ENCODE measurements at regions not wholly inside any gene's neighbourhood (a gene's known extent, or its start where the extent isn't known, plus 50 kb on each side); places are given as distances from the start of the nearest gene placed in this dataset.
"Not testable (repeated sequence)": the region's sequence is repeated elsewhere in the genome, so short reads cannot be mapped to it uniquely, and the experiment has no call there.

DNA sequence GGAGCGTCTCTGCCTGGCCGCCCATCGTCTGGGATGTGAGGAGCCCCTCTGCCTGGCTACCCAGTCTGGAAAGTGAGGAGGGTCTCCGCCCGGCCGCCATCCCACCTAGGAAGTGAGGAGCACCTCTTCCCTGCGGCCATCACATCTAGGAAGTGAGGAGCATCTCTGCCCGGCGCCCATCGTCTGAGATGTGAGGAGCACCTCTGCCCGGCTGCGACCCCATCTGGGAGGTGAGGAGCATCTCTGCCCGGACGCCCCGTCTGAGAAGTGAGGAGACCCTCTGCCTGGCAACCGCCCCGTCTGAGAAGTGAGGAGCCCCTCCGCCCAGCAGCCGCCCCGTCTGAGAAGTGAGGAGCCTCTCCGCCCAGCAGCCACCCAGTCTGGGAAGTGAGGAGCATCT is 84.5 kb downstream of the IDS start:
- H3K27me3 Mint-ChIP-seq; H3K27ac Mint-ChIP-seq; H3K4me1 Mint-ChIP-seq; H3K4me3 Mint-ChIP-seq; intact Hi-C loops (cut with micrococcal nuclease); H3K9me3 Mint-ChIP-seq; DNase-seq; H3K36me3 Mint-ChIP-seq (ENCODE audit: low read depth): not testable (repeated sequence)

DNA sequence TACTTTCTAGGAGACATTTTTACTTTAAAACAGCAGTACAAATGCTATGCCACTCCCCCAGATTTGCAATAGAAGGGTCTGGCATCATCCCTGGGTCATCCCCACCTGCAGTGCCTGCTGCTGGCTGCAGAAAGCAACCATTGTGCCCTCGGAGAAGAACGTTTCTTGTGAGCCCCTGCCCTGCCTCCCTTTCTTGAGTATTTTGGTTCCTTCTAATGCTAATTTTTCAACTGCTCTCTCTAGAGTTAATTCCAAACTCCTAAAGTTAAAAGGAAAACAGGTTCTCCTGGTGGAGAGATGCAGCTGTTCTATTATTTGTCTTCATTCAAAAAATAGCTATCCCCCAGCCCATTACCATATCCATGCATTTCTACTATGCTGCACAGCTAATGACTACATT is 107.1 kb downstream of the IDS start:
- Mint-ChIP-seq H3K36me3 (ENCODE audit: low read depth) (no peaks in the 10 kb centered on the region), H3K9me3 (no peaks in the 10 kb centered on the region), H3K27ac (no peak overlapping the region), H3K4me3 (no peak overlapping the region), H3K4me1 (no peaks in the 10 kb centered on the region), H3K27me3 (no peaks in the 10 kb centered on the region)
- DNase-seq: no peak
- intact Hi-C loops (cut with micrococcal nuclease): no loop called here

DNA sequence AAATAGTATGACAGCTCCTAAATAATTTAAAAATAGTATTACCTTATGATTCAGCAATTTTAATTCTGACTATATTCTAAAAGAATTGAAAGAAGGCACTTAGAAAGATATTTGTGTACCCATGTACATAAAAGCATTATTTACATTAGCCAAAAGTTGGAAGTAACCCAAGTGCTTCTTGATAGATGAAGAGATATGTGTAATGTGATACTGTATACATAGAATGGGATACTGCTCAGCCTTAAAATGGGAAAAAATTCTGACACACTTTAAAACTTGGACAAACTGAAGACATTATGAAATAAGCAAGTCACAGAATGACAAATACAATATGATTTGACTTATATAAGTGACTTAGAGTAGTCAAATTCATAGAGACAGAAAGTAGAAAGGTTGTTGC is 112.2 kb downstream of the IDS start:
- no peak overlapping the region for H3K4me3 Mint-ChIP-seq
- intact Hi-C loops (cut with micrococcal nuclease): no loop called here
- H3K27ac Mint-ChIP-seq: no peak overlapping the region
- no peaks in the 10 kb centered on the region for H3K36me3 Mint-ChIP-seq (ENCODE audit: low read depth)
- no peaks in the 10 kb centered on the region for H3K4me1 Mint-ChIP-seq
- H3K9me3 Mint-ChIP-seq: no peaks in the 10 kb centered on the region
- no peaks in the 10 kb centered on the region for H3K27me3 Mint-ChIP-seq
- no peak for DNase-seq

DNA sequence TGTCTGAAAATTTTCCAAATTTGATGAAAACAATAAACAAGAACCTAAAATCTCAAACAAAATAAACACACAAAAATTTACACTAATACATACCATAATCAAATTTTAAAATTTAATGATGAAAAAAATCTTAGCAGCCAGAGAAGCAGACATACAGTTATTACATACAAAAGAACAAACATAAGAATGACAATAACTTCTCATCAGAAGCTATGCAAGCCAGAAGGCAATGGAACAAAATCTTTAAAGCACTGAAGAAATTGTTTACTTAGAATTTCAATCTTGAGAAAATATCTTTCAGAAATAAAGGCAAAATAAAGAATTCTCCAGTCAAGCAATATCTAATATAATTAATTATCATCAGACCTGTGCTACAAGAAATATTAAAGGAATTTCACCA is 121.3 kb downstream of the IDS start:
- H3K27me3 Mint-ChIP-seq: no peaks in the 10 kb centered on the region
- H3K9me3 Mint-ChIP-seq: no peaks in the 10 kb centered on the region
- intact Hi-C loops (cut with micrococcal nuclease): no loop called here
- H3K4me1 Mint-ChIP-seq: no peaks in the 10 kb centered on the region
- no peak for DNase-seq
- H3K4me3 Mint-ChIP-seq: no peak overlapping the region
- H3K36me3 Mint-ChIP-seq (ENCODE audit: low read depth): no peaks in the 10 kb centered on the region
- H3K27ac Mint-ChIP-seq: no peak overlapping the region

DNA sequence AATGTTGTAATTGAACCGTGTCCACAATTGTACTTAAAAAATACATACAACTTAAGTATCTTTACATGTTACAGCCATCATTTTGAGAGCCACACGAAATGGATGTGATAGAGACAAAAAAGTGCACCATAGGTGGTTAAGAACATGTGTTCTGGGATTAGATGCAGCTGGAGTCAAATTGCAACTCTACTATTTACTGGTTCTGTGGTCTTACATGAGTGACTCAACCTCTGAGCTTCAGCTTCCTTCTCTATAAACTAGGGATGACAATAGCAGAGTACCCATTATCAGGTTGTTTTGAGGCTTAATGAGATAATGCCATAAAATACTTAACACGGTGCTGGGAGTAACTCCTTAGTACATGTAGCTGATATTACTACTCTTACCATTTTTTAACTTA is 130.4 kb downstream of the IDS start:
- H3K36me3 Mint-ChIP-seq (ENCODE audit: low read depth): no peaks in the 10 kb centered on the region
- H3K4me3 Mint-ChIP-seq: no peak overlapping the region
- H3K27me3 Mint-ChIP-seq: no peaks in the 10 kb centered on the region
- no peaks in the 10 kb centered on the region for H3K9me3 Mint-ChIP-seq
- no peak overlapping the region for H3K27ac Mint-ChIP-seq
- intact Hi-C loops (cut with micrococcal nuclease): no loop called here
- DNase-seq: no peak
- H3K4me1 Mint-ChIP-seq: no peaks in the 10 kb centered on the region

DNA sequence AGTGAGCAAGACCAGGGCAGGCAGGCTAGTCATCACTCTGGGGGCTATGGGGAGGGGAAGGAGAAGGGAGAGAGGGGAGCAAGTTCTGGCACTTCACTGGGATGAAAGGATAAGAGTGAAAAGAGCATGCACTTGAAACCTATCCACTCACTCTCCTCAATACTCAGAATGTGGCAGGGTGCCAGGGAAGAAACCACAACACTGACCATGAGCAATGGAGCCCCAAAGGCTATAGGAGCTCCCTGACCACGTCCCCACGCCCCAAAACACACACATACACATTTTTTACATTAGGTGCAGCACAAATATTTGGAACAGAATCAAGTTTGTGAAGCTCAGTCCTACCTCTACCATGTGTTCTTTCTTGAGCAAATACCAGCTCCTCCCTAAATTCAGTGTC is 132.2 kb downstream of the IDS start:
- Mint-ChIP-seq H3K9me3 (no peaks in the 10 kb centered on the region), H3K27me3 (no peaks in the 10 kb centered on the region), H3K36me3 (ENCODE audit: low read depth) (no peaks in the 10 kb centered on the region), H3K4me1 (no peaks in the 10 kb centered on the region), H3K27ac (no peak overlapping the region), H3K4me3 (no peak overlapping the region)
- no peak for DNase-seq
- intact Hi-C loops (cut with micrococcal nuclease): no loop called here

DNA sequence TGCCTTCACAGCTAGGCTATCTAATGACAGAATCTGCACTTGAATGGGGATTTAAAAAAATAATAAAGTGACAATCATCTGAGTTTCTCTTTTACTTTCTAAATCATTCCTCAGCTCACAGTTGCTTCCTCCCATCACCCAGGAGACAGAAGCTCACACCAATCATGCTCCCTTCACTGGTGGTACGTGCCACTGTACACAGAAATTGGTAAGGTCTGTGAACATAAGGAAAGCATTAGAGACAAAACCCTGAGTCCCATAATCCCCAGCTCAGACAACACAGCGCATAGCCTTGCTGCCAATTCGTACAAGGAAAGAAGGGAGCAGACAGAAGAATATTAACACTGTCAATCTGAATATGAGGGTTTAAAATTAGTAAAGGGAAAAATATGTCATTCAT is 133.1 kb downstream of the IDS start:
- no peaks in the 10 kb centered on the region for H3K9me3 Mint-ChIP-seq
- H3K27me3 Mint-ChIP-seq: no peaks in the 10 kb centered on the region
- no peak overlapping the region for H3K4me3 Mint-ChIP-seq
- no peak for DNase-seq
- intact Hi-C loops (cut with micrococcal nuclease): no loop called here
- H3K36me3 Mint-ChIP-seq (ENCODE audit: low read depth): no peaks in the 10 kb centered on the region
- no peaks in the 10 kb centered on the region for H3K4me1 Mint-ChIP-seq
- no peak overlapping the region for H3K27ac Mint-ChIP-seq

DNA sequence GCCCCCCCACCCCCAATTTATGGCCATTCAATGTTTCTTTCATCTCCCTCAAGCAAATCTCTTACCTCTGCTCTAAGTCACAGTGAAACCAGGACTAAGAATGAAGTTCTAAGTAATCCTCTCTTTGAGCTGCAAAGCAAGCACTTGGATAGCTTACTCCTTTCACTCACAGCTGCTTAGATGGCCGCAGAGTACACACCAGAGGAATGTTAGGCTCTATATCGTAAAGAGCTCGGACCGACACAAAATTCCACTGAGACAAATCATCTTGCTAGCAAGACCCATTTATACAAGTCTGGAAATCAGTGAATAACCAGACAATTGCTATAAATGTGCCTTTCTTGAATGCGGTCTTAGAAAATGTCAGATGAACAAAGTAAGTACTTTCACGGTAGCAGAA is 135.0 kb downstream of the IDS start:
- H3K27me3 Mint-ChIP-seq: no peaks in the 10 kb centered on the region
- no peak overlapping the region for H3K4me3 Mint-ChIP-seq

DNA sequence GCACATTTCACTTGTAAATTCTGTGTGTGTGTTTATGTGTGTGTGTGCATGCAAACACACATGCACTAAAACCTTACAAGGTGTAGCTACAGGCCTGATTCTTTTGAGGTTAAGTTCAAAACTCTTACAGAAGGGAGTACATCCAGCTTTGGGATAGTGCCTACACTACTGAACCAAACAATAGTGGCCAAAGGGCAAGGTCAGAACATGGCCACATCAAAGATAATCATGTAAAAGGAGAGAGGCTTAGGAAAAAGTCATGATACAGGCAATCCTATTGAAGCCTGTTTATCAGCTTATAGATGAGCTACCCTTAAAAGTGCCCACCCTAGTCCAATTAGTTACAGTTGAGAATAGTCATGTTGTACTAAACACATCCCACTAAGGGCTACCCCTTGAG is 139.6 kb downstream of the IDS start:
- H3K27me3 Mint-ChIP-seq: no peaks in the 10 kb centered on the region
- H3K36me3 Mint-ChIP-seq (ENCODE audit: low read depth): no peaks in the 10 kb centered on the region
- no peaks in the 10 kb centered on the region for H3K9me3 Mint-ChIP-seq
- no peaks in the 10 kb centered on the region for H3K4me1 Mint-ChIP-seq
- no peak for DNase-seq
- H3K27ac Mint-ChIP-seq: no peak overlapping the region
- intact Hi-C loops (cut with micrococcal nuclease): no loop called here
- no peak overlapping the region for H3K4me3 Mint-ChIP-seq

More for the DNA sequence above, 135.0 kb downstream of the IDS start:
- Mint-ChIP-seq H3K9me3 (no peaks in the 10 kb centered on the region), H3K27ac (no peak overlapping the region), H3K4me1 (no peaks in the 10 kb centered on the region), H3K36me3 (ENCODE audit: low read depth) (no peaks in the 10 kb centered on the region)
- DNase-seq: no peak
- intact Hi-C loops (cut with micrococcal nuclease): no loop called here

DNA sequence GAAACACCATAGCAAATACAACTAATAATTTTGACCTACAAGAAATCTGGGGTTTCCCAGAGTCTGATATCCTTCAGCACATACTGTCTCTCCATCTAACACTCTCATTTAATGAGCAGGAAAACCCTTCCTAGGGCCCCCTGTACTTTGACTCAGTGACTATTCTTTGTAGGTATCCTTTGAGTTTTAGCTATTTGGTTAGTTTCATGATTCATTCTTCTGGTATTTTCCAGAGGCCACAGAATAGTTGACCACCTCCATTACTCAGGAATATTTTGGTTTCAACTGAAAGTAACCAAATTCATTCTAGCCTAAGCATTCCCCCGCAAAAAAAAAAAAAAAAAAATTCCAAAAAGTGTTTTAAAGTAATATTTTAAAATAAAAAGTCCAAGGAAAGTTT is 140.0 kb downstream of the IDS start:
- DNase-seq: no peak
- no peak overlapping the region for H3K27ac Mint-ChIP-seq
- H3K27me3 Mint-ChIP-seq: no peaks in the 10 kb centered on the region
- intact Hi-C loops (cut with micrococcal nuclease): no loop called here
- no peaks in the 10 kb centered on the region for H3K36me3 Mint-ChIP-seq (ENCODE audit: low read depth)
- no peak overlapping the region for H3K4me3 Mint-ChIP-seq
- no peaks in the 10 kb centered on the region for H3K4me1 Mint-ChIP-seq
- no peaks in the 10 kb centered on the region for H3K9me3 Mint-ChIP-seq

DNA sequence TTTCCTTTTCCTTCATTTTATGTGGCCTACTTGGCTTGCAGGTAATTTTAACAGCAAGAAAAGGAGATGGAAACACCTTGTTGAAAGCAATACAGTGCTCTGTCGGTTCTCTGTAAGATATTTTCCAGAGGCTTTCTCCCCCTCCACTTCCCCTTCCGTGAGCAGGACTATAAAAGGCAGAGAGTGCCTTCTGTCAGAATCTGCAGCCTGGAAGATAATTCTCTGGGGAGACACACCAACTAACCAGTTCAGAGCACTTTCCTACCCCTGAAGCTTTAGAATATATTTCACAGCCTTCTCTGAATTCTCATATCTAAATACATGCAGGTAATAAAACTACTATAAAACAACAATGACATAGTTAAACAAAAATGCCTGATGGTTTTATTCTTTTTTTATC is 141.1 kb downstream of the IDS start:
- H3K27ac Mint-ChIP-seq: no peak overlapping the region
- intact Hi-C loops (cut with micrococcal nuclease): no loop called here
- H3K36me3 Mint-ChIP-seq (ENCODE audit: low read depth): no peaks in the 10 kb centered on the region
- no peaks in the 10 kb centered on the region for H3K27me3 Mint-ChIP-seq
- no peak overlapping the region for H3K4me3 Mint-ChIP-seq
- H3K9me3 Mint-ChIP-seq: no peaks in the 10 kb centered on the region
- no peaks in the 10 kb centered on the region for H3K4me1 Mint-ChIP-seq
- DNase-seq: no peak

DNA sequence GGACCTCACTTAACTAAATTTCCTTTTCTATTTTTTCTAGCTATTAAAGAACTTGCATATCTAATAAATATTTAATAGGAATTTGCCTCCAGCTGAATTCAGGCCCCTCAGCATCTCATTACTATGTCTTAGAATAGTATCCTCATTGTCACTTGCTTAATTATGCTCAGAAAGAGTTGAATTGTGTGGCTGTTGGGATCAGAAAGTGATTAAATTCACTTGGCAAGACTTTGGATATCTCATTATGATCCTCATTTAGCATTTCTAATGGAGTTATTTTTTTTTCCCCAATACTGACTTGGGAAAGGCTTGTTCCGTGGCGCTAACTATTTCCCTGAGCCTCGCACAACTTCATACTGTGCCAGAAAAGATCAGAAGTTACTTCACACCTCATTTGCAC is 158.8 kb downstream of the IDS start:
- no peak overlapping the region for H3K4me3 Mint-ChIP-seq
- intact Hi-C loops (cut with micrococcal nuclease): no loop called here
- no peaks in the 10 kb centered on the region for H3K27me3 Mint-ChIP-seq
- no peak for DNase-seq
- no peaks in the 10 kb centered on the region for H3K9me3 Mint-ChIP-seq
- no peak overlapping the region for H3K27ac Mint-ChIP-seq
- no peaks in the 10 kb centered on the region for H3K36me3 Mint-ChIP-seq (ENCODE audit: low read depth)
- no peaks in the 10 kb centered on the region for H3K4me1 Mint-ChIP-seq

DNA sequence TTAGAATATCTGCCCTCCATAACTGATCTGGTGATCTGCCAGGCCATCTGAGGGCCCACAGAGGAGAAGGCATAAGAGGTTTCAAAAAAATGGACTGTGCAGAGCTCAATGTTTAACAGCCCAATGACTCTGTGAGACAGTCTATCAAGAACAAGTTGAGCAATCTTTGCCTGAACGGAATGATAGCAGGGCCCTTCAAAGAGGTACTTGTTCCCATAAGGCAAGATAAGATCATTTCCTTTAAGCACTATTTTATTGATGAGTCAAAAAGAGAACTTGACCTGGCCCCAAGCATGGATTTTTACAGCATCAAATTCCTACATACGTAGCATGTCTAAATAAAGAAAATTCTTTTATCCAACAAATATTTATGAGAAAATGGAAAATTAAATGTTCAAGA is 182.8 kb downstream of the IDS start:
- Mint-ChIP-seq H3K4me3 (no peak overlapping the region), H3K27ac (no peak overlapping the region), H3K9me3 (no peaks in the 10 kb centered on the region), H3K4me1 (no peaks in the 10 kb centered on the region), H3K36me3 (ENCODE audit: low read depth) (no peaks in the 10 kb centered on the region), H3K27me3 (peaks cover 6% of the 10 kb centered on the region)
- DNase-seq: no peak
- intact Hi-C loops (cut with micrococcal nuclease): no loop called here

DNA sequence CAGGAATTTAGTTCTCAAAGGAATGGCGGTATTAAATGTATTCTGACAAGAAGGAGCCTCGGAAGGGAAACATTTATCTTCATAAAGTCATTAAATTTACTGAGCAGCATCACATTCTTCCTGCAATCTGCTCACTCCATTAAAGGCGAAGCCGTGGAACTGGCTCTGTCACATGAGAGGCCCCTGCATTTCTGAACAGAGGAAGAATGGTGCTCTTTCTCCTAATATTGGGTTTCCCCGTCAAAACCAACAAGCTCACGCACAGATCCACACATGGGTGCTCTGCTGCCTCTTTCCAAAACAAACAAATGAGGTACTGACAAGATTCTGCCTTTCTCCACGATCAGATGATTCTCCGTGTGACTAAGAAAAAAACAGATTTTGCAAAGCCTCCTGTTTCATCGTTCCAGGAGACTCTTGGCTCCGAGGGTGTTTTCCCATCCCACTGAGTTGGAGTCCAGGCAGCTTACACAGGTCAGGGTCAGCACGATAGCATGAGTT is 191.2 kb downstream of the IDS start:
- Mint-ChIP-seq H3K4me3 (no peak overlapping the region), H3K9me3 (no peaks in the 10 kb centered on the region), H3K27me3 (no peaks in the 10 kb centered on the region), H3K27ac (no peak overlapping the region), H3K4me1 (no peaks in the 10 kb centered on the region), H3K36me3 (ENCODE audit: low read depth) (no peaks in the 10 kb centered on the region)
- no peak for DNase-seq
- intact Hi-C loops (cut with micrococcal nuclease): no loop called here

DNA sequence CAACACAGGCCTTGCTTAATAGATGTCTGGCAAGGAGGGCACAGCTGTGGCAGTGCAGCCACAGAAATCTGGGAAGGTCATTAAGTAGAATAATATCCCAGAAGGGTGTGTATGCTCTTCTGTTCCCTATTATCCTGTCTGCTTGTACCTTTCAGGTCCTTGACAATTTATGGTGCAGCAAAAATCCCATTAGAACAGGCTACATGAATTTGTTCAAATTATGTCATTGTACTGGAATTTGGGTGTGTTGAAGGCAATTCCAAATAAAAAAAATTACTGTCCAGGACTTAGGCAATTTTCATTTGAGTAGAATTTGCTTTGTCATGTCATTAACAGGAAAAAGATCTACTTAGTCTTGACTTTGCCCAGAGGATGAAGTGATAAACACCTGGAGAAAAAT is 192.1 kb downstream of the IDS start:
- intact Hi-C loops (cut with micrococcal nuclease): no loop called here
- H3K27me3 Mint-ChIP-seq: no peaks in the 10 kb centered on the region
- no peaks in the 10 kb centered on the region for H3K9me3 Mint-ChIP-seq
- no peak overlapping the region for H3K4me3 Mint-ChIP-seq
- no peaks in the 10 kb centered on the region for H3K36me3 Mint-ChIP-seq (ENCODE audit: low read depth)
- DNase-seq: no peak
- H3K27ac Mint-ChIP-seq: no peak overlapping the region
- H3K4me1 Mint-ChIP-seq: no peaks in the 10 kb centered on the region

DNA sequence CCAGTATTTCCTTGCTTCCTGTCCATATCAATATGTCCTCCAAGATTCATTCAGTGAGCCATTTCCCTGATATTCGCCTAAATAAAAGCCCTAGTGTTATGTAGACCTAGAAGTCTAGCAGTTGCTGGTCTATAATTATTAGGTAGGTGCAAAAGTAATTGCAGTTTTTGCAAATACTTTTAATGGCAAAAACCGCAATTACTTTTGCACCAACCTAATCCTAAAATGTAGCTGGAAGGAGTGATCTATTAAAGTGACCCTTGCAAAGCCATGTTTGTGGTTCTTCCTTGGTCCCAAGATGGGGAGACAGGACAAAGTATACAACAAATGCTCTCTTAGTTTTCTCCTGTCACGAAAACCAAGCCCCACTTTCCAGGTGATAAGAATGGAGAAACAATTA is 193.0 kb downstream of the IDS start:
- H3K36me3 Mint-ChIP-seq (ENCODE audit: low read depth): no peaks in the 10 kb centered on the region
- no peaks in the 10 kb centered on the region for H3K4me1 Mint-ChIP-seq
- no peaks in the 10 kb centered on the region for H3K27me3 Mint-ChIP-seq

More for the DNA sequence above, 193.0 kb downstream of the IDS start:
- Mint-ChIP-seq H3K9me3 (no peaks in the 10 kb centered on the region), H3K4me3 (no peak overlapping the region), H3K27ac (no peak overlapping the region)
- no peak for DNase-seq
- intact Hi-C loops (cut with micrococcal nuclease): no loop called here

Measured in activated CD4-positive, alpha-beta T cell treated with anti-CD3 and anti-CD28 coated beads, Interleukin-2, amount 10 ng/mL, durations not matched to agents 24 days and 14 days (primary cell).